Suppressor macrophage treated with lipopolysaccharide for 1 hour (primary cell): ENCODE measurements at regions not wholly inside any gene's neighbourhood (a gene's known extent, or its start where the extent isn't known, plus 50 kb on each side); places are given as distances from the start of the nearest gene placed in this dataset.

Source experiments
- DNase-seq, 3 donors: peaks; one replicate each; pipeline ENCODE4 v3.0.0-alpha.2; 2020 to 2022

- no peak for DNase-seq
Measured at GRCh38 chr3:127337911-127338531, 50.2 kb upstream of the PRR20G start.
